GM12865 (cell line): ENCODE measurements at regions not wholly inside any gene's neighbourhood (a gene's known extent, or its start where the extent isn't known, plus 50 kb on each side); places are given as distances from the start of the nearest gene placed in this dataset.

Experiments
- DNase-seq: peaks from one replicate; pipeline ENCODE4 v3.0.0; 2010; ENCODE audit warnings: low read depth
- H3K4me3 ChIP-seq: 2 replicates; pipeline ENCODE4 v1.5.1; 2011; ENCODE audit warnings: mild to moderate bottlenecking, low read depth, low read length, control low read depth
- TF ChIP-seq, protein P1 (sequence below): IDR thresholded peaks from 2 replicates; pipeline ENCODE4 v1.5.1; 2011; ENCODE audit warnings: low read length, control low read depth, low read depth, inconsistent platforms; ENCODE audit not compliant: insufficient read depth; ENCODE audit errors: missing control alignments

DNA sequence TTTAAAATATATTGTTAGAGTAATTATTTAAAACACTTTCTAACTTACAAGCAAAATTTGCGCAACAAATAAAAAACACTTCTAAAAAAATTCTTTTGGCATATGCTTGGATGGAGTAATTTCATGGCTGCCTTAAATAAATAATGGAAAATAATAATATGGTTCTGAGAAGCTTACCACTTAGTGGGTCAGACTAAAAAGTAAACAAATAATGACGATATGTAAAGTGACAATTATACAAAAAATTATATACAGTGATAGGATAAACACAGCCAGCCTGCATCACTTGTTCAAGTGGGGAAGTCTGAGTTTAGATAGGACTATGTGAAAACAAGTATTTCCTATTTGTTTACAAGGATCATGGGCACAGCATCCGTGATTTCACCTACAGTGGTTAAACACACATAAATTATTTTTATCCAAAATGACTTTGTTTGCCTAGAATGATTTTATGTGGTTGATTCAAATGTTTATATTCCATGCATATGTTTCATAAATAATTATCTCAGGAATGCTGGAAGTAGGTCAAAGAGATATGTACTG is 141.7 kb upstream of the SEMA3D start:
- DNase-seq = no peak
- H3K4me3 ChIP-seq = no peak overlapping the region
- TF ChIP-seq, protein P1, sequence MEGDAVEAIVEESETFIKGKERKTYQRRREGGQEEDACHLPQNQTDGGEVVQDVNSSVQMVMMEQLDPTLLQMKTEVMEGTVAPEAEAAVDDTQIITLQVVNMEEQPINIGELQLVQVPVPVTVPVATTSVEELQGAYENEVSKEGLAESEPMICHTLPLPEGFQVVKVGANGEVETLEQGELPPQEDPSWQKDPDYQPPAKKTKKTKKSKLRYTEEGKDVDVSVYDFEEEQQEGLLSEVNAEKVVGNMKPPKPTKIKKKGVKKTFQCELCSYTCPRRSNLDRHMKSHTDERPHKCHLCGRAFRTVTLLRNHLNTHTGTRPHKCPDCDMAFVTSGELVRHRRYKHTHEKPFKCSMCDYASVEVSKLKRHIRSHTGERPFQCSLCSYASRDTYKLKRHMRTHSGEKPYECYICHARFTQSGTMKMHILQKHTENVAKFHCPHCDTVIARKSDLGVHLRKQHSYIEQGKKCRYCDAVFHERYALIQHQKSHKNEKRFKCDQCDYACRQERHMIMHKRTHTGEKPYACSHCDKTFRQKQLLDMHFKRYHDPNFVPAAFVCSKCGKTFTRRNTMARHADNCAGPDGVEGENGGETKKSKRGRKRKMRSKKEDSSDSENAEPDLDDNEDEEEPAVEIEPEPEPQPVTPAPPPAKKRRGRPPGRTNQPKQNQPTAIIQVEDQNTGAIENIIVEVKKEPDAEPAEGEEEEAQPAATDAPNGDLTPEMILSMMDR = no peak

DNA sequence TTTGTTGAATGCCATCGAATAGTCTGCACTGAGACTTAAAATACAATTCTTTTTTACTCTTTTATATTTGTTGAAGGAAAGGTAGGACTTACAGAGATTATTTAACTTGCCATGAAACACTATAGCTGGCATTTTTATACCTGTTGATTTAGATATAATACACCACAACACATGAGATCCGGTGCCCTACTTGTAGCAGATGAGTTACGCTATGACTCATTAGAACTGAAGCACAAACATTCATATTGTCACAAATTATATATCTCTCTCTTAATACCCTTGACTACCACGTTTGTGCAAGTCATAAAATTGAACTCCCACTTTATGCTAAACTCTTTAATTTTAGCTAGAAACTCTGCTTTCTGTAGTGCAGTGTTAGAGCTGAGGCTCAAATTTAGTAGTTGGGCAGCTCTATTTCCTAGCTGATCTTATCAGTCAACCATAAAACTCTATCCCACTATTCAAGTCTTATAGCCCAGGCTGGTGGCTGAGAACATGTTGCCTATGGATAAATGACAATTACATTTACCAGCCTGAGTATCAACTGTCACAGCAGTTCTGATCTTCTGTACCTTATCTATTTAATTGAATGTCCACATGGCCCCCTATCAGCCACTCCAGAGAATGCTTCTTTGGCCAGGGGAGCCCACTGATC is 137.4 kb upstream of the SEMA3D start:
- TF ChIP-seq, protein P1 = no peak
- DNase-seq = no peak
- H3K4me3 ChIP-seq = no peak overlapping the region

DNA sequence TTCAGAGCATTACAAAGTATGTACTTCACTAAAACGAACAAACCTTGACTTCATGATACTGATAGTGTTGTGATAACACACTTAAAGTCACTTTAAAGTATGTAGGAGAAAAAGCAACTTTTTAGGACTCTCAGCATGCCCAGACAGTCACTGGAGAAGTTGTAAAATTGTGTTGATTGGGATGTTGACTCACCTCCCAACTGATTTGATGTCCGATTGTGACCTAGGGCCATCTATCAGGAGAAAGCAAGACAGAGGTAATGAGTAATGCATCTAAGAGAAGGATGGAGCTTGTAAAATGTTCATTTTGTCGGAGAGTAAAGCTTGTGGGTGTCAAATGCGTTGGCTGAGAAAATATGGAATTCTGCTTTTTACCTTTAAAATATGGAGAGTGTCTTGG is 135.4 kb upstream of the SEMA3D start:
- H3K4me3 ChIP-seq = no peak overlapping the region
- no peak for DNase-seq
- TF ChIP-seq, protein P1 = no peak

DNA sequence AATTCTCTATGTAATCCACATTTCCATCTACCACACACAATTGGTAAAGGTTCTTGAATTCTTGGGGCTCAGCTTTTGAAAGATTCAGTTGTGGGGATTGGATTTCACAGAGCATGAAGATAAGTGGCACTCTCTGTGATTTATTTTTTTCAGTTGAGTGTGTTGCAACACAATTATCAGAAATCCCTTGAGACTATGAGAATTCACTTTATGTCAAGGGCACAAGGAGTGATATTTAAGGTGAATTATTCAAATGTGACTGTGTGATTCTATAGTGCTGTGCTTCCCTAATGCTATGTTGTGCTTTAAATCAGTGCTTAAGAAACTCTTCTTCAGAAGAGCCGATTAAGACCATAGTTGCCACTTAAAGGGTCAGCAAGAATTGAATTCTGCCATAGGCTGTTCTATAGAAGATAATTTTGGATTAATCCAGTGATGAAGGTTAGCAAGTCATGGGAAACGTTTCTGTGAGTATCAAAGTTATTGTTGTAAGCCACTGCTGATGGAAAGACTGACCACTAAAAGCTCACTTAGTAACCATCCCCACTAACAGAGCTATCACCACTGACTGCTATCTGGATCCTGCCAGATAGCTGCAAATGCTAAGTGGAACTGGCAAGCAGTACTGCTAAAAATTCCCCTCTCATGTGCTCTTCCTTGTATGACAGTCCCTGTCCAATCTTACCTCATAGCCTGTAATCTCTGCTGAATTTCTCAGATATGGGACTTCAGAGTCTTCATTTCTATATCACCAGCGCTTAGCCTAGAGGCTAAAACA is 134.0 kb upstream of the SEMA3D start:
- TF ChIP-seq, protein P1 = no peak
- no peak overlapping the region for H3K4me3 ChIP-seq
- DNase-seq = no peak

DNA sequence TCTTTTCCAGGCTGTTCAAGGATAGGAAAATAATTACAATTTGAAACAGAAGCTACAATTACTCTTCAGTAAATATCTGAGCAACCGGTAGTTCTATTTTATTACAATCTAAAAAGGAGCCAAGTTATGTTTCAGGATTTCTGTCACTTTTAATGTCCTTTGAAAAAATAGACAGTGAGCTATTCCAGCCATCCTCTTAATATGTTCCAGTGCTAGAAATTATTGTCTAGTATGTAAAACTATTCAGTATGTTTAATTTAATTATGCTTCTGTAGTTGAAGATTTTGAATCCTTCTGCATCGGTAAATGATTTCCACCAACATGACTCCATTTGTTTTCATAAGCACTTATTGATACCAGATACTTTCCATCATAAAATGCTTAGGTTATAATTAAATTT is 129.6 kb upstream of the SEMA3D start:
- TF ChIP-seq, protein P1 = no peak
- DNase-seq = no peak
- no peak overlapping the region for H3K4me3 ChIP-seq

DNA sequence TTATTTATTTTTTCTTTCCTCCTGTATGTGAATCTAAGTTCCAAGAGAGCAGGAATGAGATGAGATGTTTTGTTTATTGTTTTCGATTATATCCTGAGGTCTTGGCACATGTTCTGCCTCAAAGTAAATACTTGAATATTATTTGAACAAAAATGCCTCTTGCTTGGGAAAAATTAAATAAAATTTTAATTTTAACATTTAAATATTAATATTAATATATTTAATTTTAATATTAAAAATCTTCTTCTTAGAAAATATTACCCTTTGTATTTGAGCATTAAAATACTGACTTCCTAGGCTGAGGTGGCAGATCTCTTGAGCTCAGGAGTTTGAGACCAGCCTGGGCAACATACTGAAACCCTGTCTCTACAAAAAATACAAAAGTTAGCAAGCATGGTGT is 123.4 kb upstream of the SEMA3D start:
- TF ChIP-seq, protein P1 = no peak
- DNase-seq = no peak
- no peak overlapping the region for H3K4me3 ChIP-seq
